Left kidney (tissue), 1 donor: ENCODE measurements at regions not wholly inside any gene's neighbourhood (a gene's known extent, or its start where the extent isn't known, plus 50 kb on each side); places are given as distances from the start of the nearest gene placed in this dataset.

Experiments used
- DNase-seq: peaks from one replicate; pipeline ENCODE4 v3.0.0-alpha.2; 2013

GRCh38 chr12:94749890-94750289, 99.5 kb upstream of the TMCC3 start:
- no peak for DNase-seq

- DNase-seq: no peak
Measured at GRCh38 chr12:94749455-94749854, 99.1 kb upstream of the TMCC3 start.

- no peak for DNase-seq
Measured at GRCh38 chr12:94748726-94749421, 98.5 kb upstream of the TMCC3 start.

- DNase-seq: no peak
Measured at GRCh38 chr12:94745562-94745961, 95.2 kb upstream of the TMCC3 start.

- DNase-seq: no peak
Measured at GRCh38 chr12:94743174-94743573, 92.8 kb upstream of the TMCC3 start.

- no peak for DNase-seq
Measured at GRCh38 chr12:94740601-94741362, 90.4 kb upstream of the TMCC3 start.

GRCh38 chr12:94736820-94737219, 86.5 kb upstream of the TMCC3 start:
- DNase-seq: no peak

- DNase-seq: no peak
Measured at GRCh38 chr12:94736004-94736403, 85.6 kb upstream of the TMCC3 start.

- no peak for DNase-seq
Measured at GRCh38 chr12:94733727-94734126, 83.4 kb upstream of the TMCC3 start.

- DNase-seq: no peak
Measured at GRCh38 chr12:94732367-94732990, 82.1 kb upstream of the TMCC3 start.

GRCh38 chr12:94731733-94732360, 81.5 kb upstream of the TMCC3 start:
- DNase-seq: no peak

- no peak for DNase-seq
Measured at GRCh38 chr12:94730847-94731246, 80.5 kb upstream of the TMCC3 start.

- DNase-seq: no peak
Measured at GRCh38 chr12:94726236-94726835, 76.0 kb upstream of the TMCC3 start.

GRCh38 chr12:94725375-94726168, 75.2 kb upstream of the TMCC3 start:
- no peak for DNase-seq

- no peak for DNase-seq
Measured at GRCh38 chr12:94722664-94723063, 72.3 kb upstream of the TMCC3 start.

GRCh38 chr12:94721173-94721572, 70.8 kb upstream of the TMCC3 start:
- no peak for DNase-seq

- no peak for DNase-seq
Measured at GRCh38 chr12:94718114-94718513, 67.8 kb upstream of the TMCC3 start.

GRCh38 chr12:94717656-94718055, 67.3 kb upstream of the TMCC3 start:
- no peak for DNase-seq

GRCh38 chr12:94717108-94717507, 66.8 kb upstream of the TMCC3 start:
- DNase-seq: no peak

- no peak for DNase-seq
Measured at GRCh38 chr12:94716339-94716738, 66.0 kb upstream of the TMCC3 start.

- DNase-seq: no peak
Measured at GRCh38 chr12:94714378-94715114, 64.2 kb upstream of the TMCC3 start.
